D721Med (cell line): ENCODE measurements at regions not wholly inside any gene's neighbourhood (a gene's known extent, or its start where the extent isn't known, plus 50 kb on each side); places are given as distances from the start of the nearest gene placed in this dataset.
"Not testable (repeated sequence)": the region's sequence is repeated elsewhere in the genome, so short reads cannot be mapped to it uniquely, and the experiment has no call there.

Experiments
- DNase-seq: peaks from one replicate; pipeline ENCODE4 v3.0.0; 2011; ENCODE audit warnings: low spot score; ENCODE audit not compliant: insufficient read length
- FAIRE-seq: peaks from 2 replicates; lab custom pipeline; 2011; peaks lifted over from hg19 to GRCh38; lab: Jason Lieb, UNC
- TF ChIP-seq, protein P1 (sequence below): IDR thresholded peaks from 2 replicates; pipeline ENCODE4 v1.5.1; 2012; ENCODE audit warnings: mild to moderate bottlenecking, control low read depth; ENCODE audit not compliant: insufficient read depth; ENCODE audit errors: missing control alignments

DNA sequence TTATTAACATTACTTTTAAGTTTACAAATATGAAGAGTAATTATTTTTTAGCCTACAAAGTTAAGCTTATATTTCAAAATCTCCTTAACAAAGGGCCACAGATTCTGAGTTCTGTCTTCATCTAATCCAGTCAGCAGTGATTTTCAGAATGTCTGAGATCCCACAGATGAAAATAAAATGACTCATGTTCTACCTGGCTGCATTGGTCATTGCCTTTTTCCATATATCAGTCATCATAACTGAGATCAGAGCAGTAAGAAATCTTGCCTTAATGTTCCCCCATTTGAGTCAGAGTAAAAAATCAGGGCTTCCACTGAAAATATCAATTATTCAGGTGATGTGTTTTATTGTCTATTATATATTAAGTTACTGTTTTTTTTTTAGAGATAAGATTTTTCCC is 416.1 kb downstream of the MRPL39 start:
- TF ChIP-seq, protein P1, sequence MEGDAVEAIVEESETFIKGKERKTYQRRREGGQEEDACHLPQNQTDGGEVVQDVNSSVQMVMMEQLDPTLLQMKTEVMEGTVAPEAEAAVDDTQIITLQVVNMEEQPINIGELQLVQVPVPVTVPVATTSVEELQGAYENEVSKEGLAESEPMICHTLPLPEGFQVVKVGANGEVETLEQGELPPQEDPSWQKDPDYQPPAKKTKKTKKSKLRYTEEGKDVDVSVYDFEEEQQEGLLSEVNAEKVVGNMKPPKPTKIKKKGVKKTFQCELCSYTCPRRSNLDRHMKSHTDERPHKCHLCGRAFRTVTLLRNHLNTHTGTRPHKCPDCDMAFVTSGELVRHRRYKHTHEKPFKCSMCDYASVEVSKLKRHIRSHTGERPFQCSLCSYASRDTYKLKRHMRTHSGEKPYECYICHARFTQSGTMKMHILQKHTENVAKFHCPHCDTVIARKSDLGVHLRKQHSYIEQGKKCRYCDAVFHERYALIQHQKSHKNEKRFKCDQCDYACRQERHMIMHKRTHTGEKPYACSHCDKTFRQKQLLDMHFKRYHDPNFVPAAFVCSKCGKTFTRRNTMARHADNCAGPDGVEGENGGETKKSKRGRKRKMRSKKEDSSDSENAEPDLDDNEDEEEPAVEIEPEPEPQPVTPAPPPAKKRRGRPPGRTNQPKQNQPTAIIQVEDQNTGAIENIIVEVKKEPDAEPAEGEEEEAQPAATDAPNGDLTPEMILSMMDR = no peak
- FAIRE-seq = no peak
- no peak for DNase-seq

DNA sequence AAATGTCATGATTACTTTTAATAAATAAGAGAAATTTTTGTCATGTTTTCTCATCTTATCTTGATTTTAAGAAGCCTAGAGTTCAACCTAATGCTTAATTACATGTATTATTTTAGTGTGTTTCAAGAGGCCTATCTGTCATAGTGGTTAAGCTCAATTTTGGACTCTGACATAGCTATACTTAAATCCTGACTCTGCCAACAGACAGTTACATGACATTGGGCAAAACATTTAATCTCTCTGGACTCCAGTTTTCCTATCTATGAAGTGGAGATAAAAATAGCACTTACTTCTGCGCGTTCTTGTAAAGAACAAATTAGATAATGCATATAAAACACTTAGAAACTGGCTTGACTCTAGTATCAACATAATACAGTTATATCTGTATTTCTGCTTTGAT is 417.8 kb downstream of the MRPL39 start:
- TF ChIP-seq, protein P1 = no peak
- FAIRE-seq (no peak), DNase-seq (no peak)

DNA sequence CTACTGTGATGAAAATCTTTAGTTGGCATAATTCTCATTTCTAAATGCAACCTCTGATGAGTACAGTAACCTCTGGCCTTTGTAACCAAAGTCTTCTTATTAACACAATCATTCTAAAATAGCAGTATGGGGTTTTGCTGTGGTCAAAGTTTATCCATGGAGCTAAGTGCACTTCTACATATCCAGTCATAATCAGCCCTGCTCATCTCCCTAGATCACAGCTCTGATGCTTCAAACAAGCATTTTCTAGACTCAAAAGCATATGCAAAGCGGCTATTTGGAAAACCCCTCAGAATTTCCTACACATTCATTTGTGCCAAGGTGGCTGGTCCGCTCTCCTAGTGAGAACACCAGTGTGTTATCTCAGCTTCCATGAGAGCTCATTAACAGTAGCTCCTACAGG is 418.6 kb downstream of the MRPL39 start:
- TF ChIP-seq, protein P1 = no peak
- FAIRE-seq = no peak
- DNase-seq = no peak

DNA sequence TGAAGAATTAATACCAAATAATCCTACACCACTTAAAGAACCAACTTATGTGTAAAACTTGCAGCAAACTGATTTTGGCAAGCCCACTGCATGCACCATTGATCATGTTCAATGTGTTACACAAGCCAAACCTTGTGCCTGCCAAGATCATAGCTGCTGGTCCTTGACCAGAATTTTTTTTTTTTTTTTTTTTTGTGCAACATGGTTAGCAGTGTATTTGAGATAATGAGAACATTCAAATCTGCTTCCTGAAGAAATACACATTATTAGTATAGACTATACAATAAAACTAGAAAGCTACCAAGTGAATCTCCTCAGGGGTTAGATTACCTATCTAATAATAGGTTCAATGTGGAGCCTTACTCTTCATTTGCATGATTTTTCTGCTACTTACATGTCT is 421.0 kb downstream of the MRPL39 start:
- FAIRE-seq = no peak
- TF ChIP-seq, protein P1 = no peak
- no peak for DNase-seq

DNA sequence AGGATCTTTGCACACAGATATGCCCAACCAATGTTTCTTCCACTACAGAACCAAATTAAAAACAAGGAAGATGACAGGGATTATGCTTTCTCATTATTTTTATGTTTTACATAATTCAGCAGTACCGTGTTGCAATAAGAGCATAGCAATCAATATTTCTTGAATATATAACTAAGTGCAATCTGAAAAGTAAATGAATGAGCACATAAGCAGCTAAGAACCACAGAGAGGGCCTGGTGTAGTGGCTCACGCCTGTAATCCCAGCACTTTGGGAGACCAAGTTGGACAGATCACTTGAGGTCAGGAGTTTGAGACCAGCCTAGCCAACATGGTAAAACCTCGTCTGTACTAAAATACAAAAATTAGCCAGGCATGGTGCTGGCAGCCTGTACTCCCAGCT is 423.7 kb downstream of the MRPL39 start:
- DNase-seq (no peak), FAIRE-seq (no peak)
- TF ChIP-seq, protein P1 = no peak

DNA sequence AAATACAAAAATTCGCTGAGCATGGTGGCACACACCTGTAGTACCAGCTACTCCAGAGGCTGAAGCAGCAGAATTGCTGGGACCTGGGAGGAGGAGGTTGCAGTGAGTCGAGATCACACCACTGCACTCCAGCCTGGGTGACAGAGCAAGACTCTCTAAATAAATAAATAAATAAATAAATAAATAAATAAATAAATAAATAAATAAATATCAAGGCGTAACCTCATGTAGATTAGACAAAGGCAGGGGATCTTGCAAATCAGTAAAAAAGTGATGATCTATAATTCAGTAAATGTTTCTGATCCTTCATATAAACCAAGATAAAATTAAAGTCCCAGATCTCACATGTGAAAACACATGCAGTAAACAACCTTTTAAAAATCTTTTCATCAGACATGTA is 425.6 kb downstream of the MRPL39 start:
- FAIRE-seq, DNase-seq: not testable (repeated sequence)

DNA sequence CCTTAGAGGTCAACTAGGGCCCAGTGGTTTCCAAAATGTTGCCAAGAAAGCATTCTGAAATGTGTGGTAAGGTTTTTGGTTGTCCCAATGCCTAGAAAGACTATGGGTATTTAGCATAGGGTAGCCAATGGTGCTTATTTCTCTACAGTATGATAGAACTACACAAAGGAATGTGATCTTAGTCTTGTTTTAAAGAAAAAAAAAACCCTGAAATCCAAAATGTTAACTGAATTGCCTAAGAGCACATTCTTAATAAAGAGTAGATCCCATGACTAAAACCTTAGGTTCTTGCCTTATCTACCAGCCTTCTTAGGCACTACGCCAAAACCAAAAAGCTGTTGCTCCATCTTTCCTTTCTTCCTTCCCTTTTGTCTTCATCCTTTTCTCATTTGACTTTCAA is 428.2 kb downstream of the MRPL39 start:
- no peak for DNase-seq
- TF ChIP-seq, protein P1 = no peak

More for the DNA sequence above, 428.2 kb downstream of the MRPL39 start:
- FAIRE-seq = no peak
